ENCODE measurements at regions not wholly inside any gene's neighbourhood (a gene's known extent, or its start where the extent isn't known, plus 50 kb on each side); places are given as distances from the start of the nearest gene placed in this dataset.

DNA sequence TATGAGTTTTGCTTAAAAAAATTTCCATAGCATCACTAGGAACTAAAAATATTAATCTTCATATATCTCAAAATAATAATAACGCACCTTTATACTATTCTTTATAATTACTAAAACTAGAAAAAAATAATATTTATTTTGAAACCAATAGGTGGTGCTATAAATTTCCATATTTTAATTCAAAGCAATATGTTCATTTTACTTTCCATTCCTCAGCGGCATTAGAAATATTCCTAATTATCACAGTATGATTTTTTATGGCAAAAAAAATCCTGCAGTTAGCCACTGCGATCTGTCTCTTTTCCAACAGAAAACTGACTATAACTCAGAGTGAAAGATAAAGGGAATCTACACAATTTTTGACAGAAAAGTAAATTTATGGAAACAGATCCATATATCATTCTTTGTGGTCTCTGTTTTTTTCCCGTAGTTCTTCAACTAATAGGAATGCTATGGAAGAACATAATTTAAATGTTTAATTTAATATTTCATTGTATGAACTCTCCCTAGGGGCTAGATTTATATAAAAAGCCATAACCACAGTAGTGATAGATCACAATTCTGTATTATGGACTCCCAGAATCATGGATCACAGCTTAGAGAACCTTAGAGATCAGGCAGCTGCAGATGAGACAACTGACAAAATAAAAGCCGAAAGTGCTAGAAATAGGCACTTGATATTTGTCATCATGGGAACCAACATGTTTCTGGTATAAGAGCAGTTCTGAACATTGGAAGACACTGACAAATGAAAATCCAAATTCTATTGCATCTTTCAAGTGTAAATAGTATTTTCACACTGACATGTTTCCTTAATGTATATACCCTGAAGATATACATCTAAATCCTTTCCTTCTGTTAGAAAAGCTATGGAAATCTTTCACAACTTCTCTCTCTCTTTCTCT lies 167.7 kb upstream of the MPDZ start:
- TF ChIP-seq, protein P1, sequence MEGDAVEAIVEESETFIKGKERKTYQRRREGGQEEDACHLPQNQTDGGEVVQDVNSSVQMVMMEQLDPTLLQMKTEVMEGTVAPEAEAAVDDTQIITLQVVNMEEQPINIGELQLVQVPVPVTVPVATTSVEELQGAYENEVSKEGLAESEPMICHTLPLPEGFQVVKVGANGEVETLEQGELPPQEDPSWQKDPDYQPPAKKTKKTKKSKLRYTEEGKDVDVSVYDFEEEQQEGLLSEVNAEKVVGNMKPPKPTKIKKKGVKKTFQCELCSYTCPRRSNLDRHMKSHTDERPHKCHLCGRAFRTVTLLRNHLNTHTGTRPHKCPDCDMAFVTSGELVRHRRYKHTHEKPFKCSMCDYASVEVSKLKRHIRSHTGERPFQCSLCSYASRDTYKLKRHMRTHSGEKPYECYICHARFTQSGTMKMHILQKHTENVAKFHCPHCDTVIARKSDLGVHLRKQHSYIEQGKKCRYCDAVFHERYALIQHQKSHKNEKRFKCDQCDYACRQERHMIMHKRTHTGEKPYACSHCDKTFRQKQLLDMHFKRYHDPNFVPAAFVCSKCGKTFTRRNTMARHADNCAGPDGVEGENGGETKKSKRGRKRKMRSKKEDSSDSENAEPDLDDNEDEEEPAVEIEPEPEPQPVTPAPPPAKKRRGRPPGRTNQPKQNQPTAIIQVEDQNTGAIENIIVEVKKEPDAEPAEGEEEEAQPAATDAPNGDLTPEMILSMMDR (IDR thresholded peaks at IDR 0.05): peak in 1 of 4 experiments; percentile 22
- no peak for TF ChIP-seq POLR2A (IDR thresholded peaks at IDR 0.05)

All from sigmoid colon (tissue), 3 donors.